Activated CD4-positive, alpha-beta T cell treated with anti-CD3 and anti-CD28 coated beads for 36 hours (primary cell): ENCODE measurements at regions not wholly inside any gene's neighbourhood (a gene's known extent, or its start where the extent isn't known, plus 50 kb on each side); places are given as distances from the start of the nearest gene placed in this dataset.
A peak's percentile ranks its signal among the peaks of the same experiment; 100 is the strongest.

Experiments used
- ATAC-seq: fragments of 200-7000 bp; cut with Tn5 transposase; one replicate; pipeline ENCODE4 v1.10.0; 2021; ENCODE audit warnings: mild to moderate bottlenecking, moderate library complexity
- CTCF ChIA-PET: fragments of 350-600 bp; sonication (Branson Sonifier 250); formaldehyde crosslinking; loops from one replicate; lab custom pipeline; 2021; ENCODE audit warnings: antibody characterized with exemption; lab: Charles Lee
- POLR2A ChIA-PET: fragments of 350-600 bp; sonication (Branson Sonifier 250); formaldehyde crosslinking; loops from one replicate; lab custom pipeline; 2021; ENCODE audit warnings: antibody characterized with exemption, inconsistent platforms; lab: Charles Lee
- DNase-seq: peaks from one replicate; pipeline ENCODE4 v3.0.0-alpha.2; 2020
- H3K27ac Mint-ChIP-seq: one replicate; pipeline ENCODE4 v1.8.0; 2021; ENCODE audit warnings: mixed read lengths
- H3K27me3 Mint-ChIP-seq: one replicate; pipeline ENCODE4 v1.8.0; 2021; ENCODE audit warnings: mixed read lengths
- H3K36me3 Mint-ChIP-seq: one replicate; pipeline ENCODE4 v1.8.0; 2021; ENCODE audit warnings: low read depth, mixed read lengths
- H3K4me1 Mint-ChIP-seq: one replicate; pipeline ENCODE4 v1.8.0; 2021; ENCODE audit warnings: mixed read lengths
- H3K4me3 Mint-ChIP-seq: one replicate; pipeline ENCODE4 v1.8.0; 2021; ENCODE audit warnings: mild to moderate bottlenecking, moderate library complexity, mixed read lengths
- H3K9me3 Mint-ChIP-seq: one replicate; pipeline ENCODE4 v1.8.0; 2021; ENCODE audit warnings: low read depth, mixed read lengths
- intact Hi-C, 2 experiments: fragments of 100-400 bp; cut with DNase I in 1 of 2; cut with micrococcal nuclease in 1 of 2; formaldehyde crosslinking; loops; one replicate each; pipeline versions ENCODE4 v1.14.2 to v1.15.1; 2022 to 2024; cut with DNase I, micrococcal nuclease

GRCh38 chr7:52074071-52074470 lies 757.5 kb upstream of the COBL start:
- H3K9me3 Mint-ChIP-seq, result peaks cover 6% of the 10 kb centered on the region
- H3K4me1 Mint-ChIP-seq, result no peaks in the 10 kb centered on the region
- DNase-seq, result no peak
- POLR2A ChIA-PET, result no interaction called here
- ATAC-seq, result no peak
- no peaks in the 10 kb centered on the region for H3K36me3 Mint-ChIP-seq
- no peaks in the 10 kb centered on the region for H3K27me3 Mint-ChIP-seq
- no peak overlapping the region for H3K4me3 Mint-ChIP-seq
- H3K27ac Mint-ChIP-seq, result no peak overlapping the region
- CTCF ChIA-PET, result no interaction called here
- intact Hi-C loops, result no loop called here

GRCh38 chr7:52071744-52072143 lies 755.1 kb upstream of the COBL start:
- DNase-seq (no peak), ATAC-seq (no peak)
- Mint-ChIP-seq H3K27ac (no peak overlapping the region), H3K27me3 (no peaks in the 10 kb centered on the region), H3K4me3 (no peak overlapping the region), H3K36me3 (no peaks in the 10 kb centered on the region), H3K4me1 (no peaks in the 10 kb centered on the region), H3K9me3 (peaks cover 3% of the 10 kb centered on the region)
- intact Hi-C loops, result no loop called here
- ChIA-PET CTCF (no interaction called here), POLR2A (no interaction called here)

GRCh38 chr7:52064493-52064892 lies 747.9 kb upstream of the COBL start:
- no peaks in the 10 kb centered on the region for H3K4me1 Mint-ChIP-seq
- POLR2A ChIA-PET, result no interaction called here
- no peak overlapping the region for H3K4me3 Mint-ChIP-seq
- DNase-seq (no peak), ATAC-seq (no peak)
- no peaks in the 10 kb centered on the region for H3K27me3 Mint-ChIP-seq
- no peaks in the 10 kb centered on the region for H3K36me3 Mint-ChIP-seq
- intact Hi-C loops, result no loop called here
- CTCF ChIA-PET, result no interaction called here
- peaks cover 2% of the 10 kb centered on the region for H3K9me3 Mint-ChIP-seq
- H3K27ac Mint-ChIP-seq, result no peak overlapping the region

- POLR2A ChIA-PET, result no interaction called here
- no peak for DNase-seq
- no peak overlapping the region for H3K27ac Mint-ChIP-seq
Observed at GRCh38 chr7:52061666-52062065, 745.1 kb upstream of the COBL start.

GRCh38 chr7:52053525-52053924 lies 736.9 kb upstream of the COBL start:
- ATAC-seq, result no peak
- intact Hi-C loops, result no loop called here
- H3K4me1 Mint-ChIP-seq, result no peaks in the 10 kb centered on the region
- ChIA-PET CTCF (no interaction called here), POLR2A (no interaction called here)
- DNase-seq, result no peak
- no peaks in the 10 kb centered on the region for H3K27me3 Mint-ChIP-seq
- H3K36me3 Mint-ChIP-seq, result no peaks in the 10 kb centered on the region
- H3K27ac Mint-ChIP-seq, result no peak overlapping the region
- peaks cover 9% of the 10 kb centered on the region for H3K9me3 Mint-ChIP-seq
- no peak overlapping the region for H3K4me3 Mint-ChIP-seq

More at GRCh38 chr7:52061666-52062065, 745.1 kb upstream of the COBL start:
- Mint-ChIP-seq H3K27me3 (no peaks in the 10 kb centered on the region), H3K36me3 (no peaks in the 10 kb centered on the region), H3K9me3 (peaks cover 2% of the 10 kb centered on the region), H3K4me3 (no peak overlapping the region), H3K4me1 (no peaks in the 10 kb centered on the region)
- CTCF ChIA-PET, result no interaction called here
- no peak for ATAC-seq
- intact Hi-C loops, result no loop called here

GRCh38 chr7:52030722-52031121 lies 714.1 kb upstream of the COBL start:
- CTCF ChIA-PET, result no interaction called here
- Mint-ChIP-seq H3K36me3 (no peaks in the 10 kb centered on the region), H3K4me1 (no peaks in the 10 kb centered on the region), H3K4me3 (no peak overlapping the region), H3K27ac (no peak overlapping the region), H3K9me3 (peaks cover 7% of the 10 kb centered on the region), H3K27me3 (no peaks in the 10 kb centered on the region)
- DNase-seq (no peak), ATAC-seq (no peak)
- POLR2A ChIA-PET, result no interaction called here
- intact Hi-C loops, result no loop called here

GRCh38 chr7:52026140-52026539 lies 709.5 kb upstream of the COBL start:
- H3K9me3 Mint-ChIP-seq, result peaks cover 4% of the 10 kb centered on the region
- no peaks in the 10 kb centered on the region for H3K27me3 Mint-ChIP-seq
- H3K27ac Mint-ChIP-seq, result no peak overlapping the region
- no peak for ATAC-seq
- intact Hi-C loops, result no loop called here
- DNase-seq, result no peak
- H3K4me1 Mint-ChIP-seq, result no peaks in the 10 kb centered on the region
- ChIA-PET POLR2A (no interaction called here), CTCF (no interaction called here)
- H3K36me3 Mint-ChIP-seq, result no peaks in the 10 kb centered on the region
- no peak overlapping the region for H3K4me3 Mint-ChIP-seq

GRCh38 chr7:52021343-52021742 lies 704.7 kb upstream of the COBL start:
- Mint-ChIP-seq H3K4me3 (no peak overlapping the region), H3K27ac (no peak overlapping the region), H3K27me3 (no peaks in the 10 kb centered on the region), H3K36me3 (no peaks in the 10 kb centered on the region), H3K9me3 (peaks cover 4% of the 10 kb centered on the region), H3K4me1 (no peaks in the 10 kb centered on the region)
- intact Hi-C loops, result no loop called here
- DNase-seq (no peak), ATAC-seq (no peak)
- ChIA-PET POLR2A (no interaction called here), CTCF (no interaction called here)

GRCh38 chr7:52018680-52019054 lies 702.1 kb upstream of the COBL start:
- H3K4me3 Mint-ChIP-seq, result no peak overlapping the region
- no peaks in the 10 kb centered on the region for H3K4me1 Mint-ChIP-seq
- H3K27me3 Mint-ChIP-seq, result no peaks in the 10 kb centered on the region
- H3K9me3 Mint-ChIP-seq, result peaks cover 4% of the 10 kb centered on the region
- ChIA-PET CTCF (interaction anchor here (1.4 kb wide), 1 partner anchor 9 kb away, joined by 5 read pairs; no protein-coding TSS in a partner anchor), POLR2A (no interaction called here)
- no peak overlapping the region for H3K27ac Mint-ChIP-seq
- no peak for ATAC-seq
- no peak for DNase-seq
- intact Hi-C loops, result no loop called here
- H3K36me3 Mint-ChIP-seq, result no peaks in the 10 kb centered on the region

GRCh38 chr7:52017802-52018679 lies 701.4 kb upstream of the COBL start:
- Mint-ChIP-seq H3K4me1 (no peaks in the 10 kb centered on the region), H3K36me3 (no peaks in the 10 kb centered on the region), H3K27me3 (no peaks in the 10 kb centered on the region), H3K9me3 (peaks cover 4% of the 10 kb centered on the region), H3K27ac (no peak overlapping the region), H3K4me3 (peak overlapping the region; percentile 19)
- ATAC-seq, result no peak
- ChIA-PET POLR2A (no interaction called here), CTCF (interaction anchor here (1.4 kb wide), 1 partner anchor 10 kb away, joined by 5 read pairs; no protein-coding TSS in a partner anchor)
- intact Hi-C loops, result no loop called here
- DNase-seq, result peak; percentile 58

GRCh38 chr7:52009181-52009580 lies 692.6 kb upstream of the COBL start:
- ChIA-PET CTCF (no interaction called here), POLR2A (no interaction called here)
- no peaks in the 10 kb centered on the region for H3K4me1 Mint-ChIP-seq
- H3K9me3 Mint-ChIP-seq, result peaks cover 9% of the 10 kb centered on the region
- no peaks in the 10 kb centered on the region for H3K27me3 Mint-ChIP-seq
- intact Hi-C loops, result no loop called here
- no peaks in the 10 kb centered on the region for H3K36me3 Mint-ChIP-seq
- DNase-seq, result no peak
- ATAC-seq, result no peak
- H3K27ac Mint-ChIP-seq, result no peak overlapping the region
- H3K4me3 Mint-ChIP-seq, result no peak overlapping the region

GRCh38 chr7:52006674-52007073 lies 690.1 kb upstream of the COBL start:
- DNase-seq (no peak), ATAC-seq (no peak)
- ChIA-PET CTCF (no interaction called here), POLR2A (no interaction called here)
- intact Hi-C loops, result no loop called here
- Mint-ChIP-seq H3K27me3 (no peaks in the 10 kb centered on the region), H3K4me1 (no peaks in the 10 kb centered on the region), H3K9me3 (peaks cover 9% of the 10 kb centered on the region), H3K36me3 (no peaks in the 10 kb centered on the region), H3K27ac (no peak overlapping the region), H3K4me3 (no peak overlapping the region)
